ENCODE measurements at regions not wholly inside any gene's neighbourhood (a gene's known extent, or its start where the extent isn't known, plus 50 kb on each side); places are given as distances from the start of the nearest gene placed in this dataset.
"Not testable (repeated sequence)": the region's sequence is repeated elsewhere in the genome, so short reads cannot be mapped to it uniquely, and the experiment has no call there.

GRCh38 chr2:192957425-192957824, 762.7 kb upstream of the TMEFF2 start:
- no peak overlapping the region for H3K4me3 ChIP-seq (ENCODE audit: low read depth in 1 of 3, low read length in 3 of 3)
- no peaks in the 10 kb centered on the region for H3K27me3 ChIP-seq (ENCODE audit: control insufficient read depth in 3 of 3, insufficient read depth in 3 of 3, low read length in 3 of 3)
- no peaks in the 10 kb centered on the region for H3K36me3 ChIP-seq (ENCODE audit: control insufficient read depth in 3 of 3, insufficient read depth in 2 of 3, low read depth in 1 of 3, low read length in 3 of 3)
- no peaks in the 10 kb centered on the region for H3K4me1 ChIP-seq (ENCODE audit: control insufficient read depth in 3 of 3, insufficient read depth in 2 of 3, low read depth in 1 of 3, low read length in 2 of 3)
- FAIRE-seq (no peak), DNase-seq (no peak)
- no peak overlapping the region for H3K27ac ChIP-seq (ENCODE audit: low read depth in 1 of 3, low read length in 2 of 3)
- H3K9me3 ChIP-seq (ENCODE audit: control insufficient read depth in 2 of 2, insufficient read depth in 1 of 2, low read depth in 1 of 2, low read length in 1 of 2), result no peaks in the 10 kb centered on the region
- WGBS, 3 donors, result 85 to 92% (median 91%) methylated on average over 5 of the region's 5 CpGs

GRCh38 chr2:192953116-192953515, 758.4 kb upstream of the TMEFF2 start:
- FAIRE-seq, result no peak

GRCh38 chr2:192952245-192952644, 757.5 kb upstream of the TMEFF2 start:
- no peaks in the 10 kb centered on the region for H3K36me3 ChIP-seq (ENCODE audit: control insufficient read depth in 3 of 3, insufficient read depth in 2 of 3, low read depth in 1 of 3, low read length in 3 of 3)
- 49 to 69% (median 49%) methylated on average over 2 of the region's 2 CpGs for WGBS, 3 donors
- no peak overlapping the region for H3K4me3 ChIP-seq (ENCODE audit: low read depth in 1 of 3, low read length in 3 of 3)
- H3K27ac ChIP-seq (ENCODE audit: low read depth in 1 of 3, low read length in 2 of 3), result no peak overlapping the region
- H3K9me3 ChIP-seq (ENCODE audit: control insufficient read depth in 2 of 2, insufficient read depth in 1 of 2, low read depth in 1 of 2, low read length in 1 of 2), result no peaks in the 10 kb centered on the region
- FAIRE-seq (no peak), DNase-seq (no peak)
- no peaks in the 10 kb centered on the region for H3K27me3 ChIP-seq (ENCODE audit: control insufficient read depth in 3 of 3, insufficient read depth in 3 of 3, low read length in 3 of 3)
- H3K4me1 ChIP-seq (ENCODE audit: control insufficient read depth in 3 of 3, insufficient read depth in 2 of 3, low read depth in 1 of 3, low read length in 2 of 3), result no peaks in the 10 kb centered on the region

More at GRCh38 chr2:192953116-192953515, 758.4 kb upstream of the TMEFF2 start:
- no peaks in the 10 kb centered on the region for H3K4me1 ChIP-seq (ENCODE audit: control insufficient read depth in 3 of 3, insufficient read depth in 2 of 3, low read depth in 1 of 3, low read length in 2 of 3)
- H3K27me3 ChIP-seq (ENCODE audit: control insufficient read depth in 3 of 3, insufficient read depth in 3 of 3, low read length in 3 of 3), result no peaks in the 10 kb centered on the region
- 34 to 54% (median 40%) methylated on average over 1 of the region's 1 CpG for WGBS, 3 donors
- no peak overlapping the region for H3K4me3 ChIP-seq (ENCODE audit: low read depth in 1 of 3, low read length in 3 of 3)
- H3K9me3 ChIP-seq (ENCODE audit: control insufficient read depth in 2 of 2, insufficient read depth in 1 of 2, low read depth in 1 of 2, low read length in 1 of 2), result no peaks in the 10 kb centered on the region
- DNase-seq, result no peak
- no peak overlapping the region for H3K27ac ChIP-seq (ENCODE audit: low read depth in 1 of 3, low read length in 2 of 3)
- H3K36me3 ChIP-seq (ENCODE audit: control insufficient read depth in 3 of 3, insufficient read depth in 2 of 3, low read depth in 1 of 3, low read length in 3 of 3), result no peaks in the 10 kb centered on the region

DNA sequence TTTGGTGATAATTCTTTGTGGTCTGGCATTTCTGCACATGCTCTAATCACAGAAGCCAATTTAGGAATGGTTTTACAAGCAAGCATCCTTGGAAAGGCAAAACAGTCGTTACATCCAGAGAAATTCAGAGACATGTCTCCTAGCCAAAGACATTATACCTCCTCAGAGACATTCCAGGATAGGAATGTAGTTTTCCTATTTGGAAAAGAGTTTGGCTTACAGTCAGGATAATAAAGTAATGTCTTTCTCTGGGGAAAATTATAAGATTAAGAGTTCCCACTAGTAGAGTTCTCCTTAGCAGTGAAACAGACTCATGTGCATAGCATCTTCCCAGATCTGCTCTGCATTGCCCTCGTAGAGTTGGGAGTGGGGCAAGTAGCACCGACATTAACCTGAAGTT, 753.6 kb upstream of the TMEFF2 start:
- WGBS, 3 donors, result 49 to 65% (median 59%) methylated on average over 3 of the region's 3 CpGs
- DNase-seq (no peak), FAIRE-seq (no peak)
- Histone ChIP-seq H3K4me1 (ENCODE audit: control insufficient read depth in 3 of 3, insufficient read depth in 2 of 3, low read depth in 1 of 3, low read length in 2 of 3) (no peaks in the 10 kb centered on the region), H3K4me3 (ENCODE audit: low read depth in 1 of 3, low read length in 3 of 3) (no peak overlapping the region), H3K36me3 (ENCODE audit: control insufficient read depth in 3 of 3, insufficient read depth in 2 of 3, low read depth in 1 of 3, low read length in 3 of 3) (no peaks in the 10 kb centered on the region), H3K27ac (ENCODE audit: low read depth in 1 of 3, low read length in 2 of 3) (no peak overlapping the region), H3K9me3 (ENCODE audit: control insufficient read depth in 2 of 2, insufficient read depth in 1 of 2, low read depth in 1 of 2, low read length in 1 of 2) (peaks cover 0 to 7% of the 10 kb centered on the region in 2 donors), H3K27me3 (ENCODE audit: control insufficient read depth in 3 of 3, insufficient read depth in 3 of 3, low read length in 3 of 3) (no peaks in the 10 kb centered on the region)

GRCh38 chr2:192947352-192947751, 752.6 kb upstream of the TMEFF2 start:
- H3K36me3 ChIP-seq (ENCODE audit: control insufficient read depth in 3 of 3, insufficient read depth in 2 of 3, low read depth in 1 of 3, low read length in 3 of 3), result no peaks in the 10 kb centered on the region
- FAIRE-seq (no peak), DNase-seq (no peak)
- no peaks in the 10 kb centered on the region for H3K4me1 ChIP-seq (ENCODE audit: control insufficient read depth in 3 of 3, insufficient read depth in 2 of 3, low read depth in 1 of 3, low read length in 2 of 3)
- H3K27me3 ChIP-seq (ENCODE audit: control insufficient read depth in 3 of 3, insufficient read depth in 3 of 3, low read length in 3 of 3), result no peaks in the 10 kb centered on the region
- no peak overlapping the region for H3K4me3 ChIP-seq (ENCODE audit: low read depth in 1 of 3, low read length in 3 of 3)
- WGBS, 3 donors, result 82 to 98% (median 93%) methylated on average over 1 of the region's 1 CpG
- H3K9me3 ChIP-seq (ENCODE audit: control insufficient read depth in 2 of 2, insufficient read depth in 1 of 2, low read depth in 1 of 2, low read length in 1 of 2), result peaks cover 0 to 7% of the 10 kb centered on the region in 2 donors
- H3K27ac ChIP-seq (ENCODE audit: low read depth in 1 of 3, low read length in 2 of 3), result no peak overlapping the region

GRCh38 chr2:192940767-192941166, 746.0 kb upstream of the TMEFF2 start:
- no peaks in the 10 kb centered on the region for H3K27me3 ChIP-seq (ENCODE audit: control insufficient read depth in 3 of 3, insufficient read depth in 3 of 3, low read length in 3 of 3)
- no peak overlapping the region for H3K4me3 ChIP-seq (ENCODE audit: low read depth in 1 of 3, low read length in 3 of 3)
- WGBS, 3 donors, result 54 to 80% (median 73%) methylated on average over 1 of the region's 1 CpG
- no peak for DNase-seq
- H3K27ac ChIP-seq (ENCODE audit: low read depth in 1 of 3, low read length in 2 of 3), result no peak overlapping the region
- H3K4me1 ChIP-seq (ENCODE audit: control insufficient read depth in 3 of 3, insufficient read depth in 2 of 3, low read depth in 1 of 3, low read length in 2 of 3), result no peaks in the 10 kb centered on the region
- H3K36me3 ChIP-seq (ENCODE audit: control insufficient read depth in 3 of 3, insufficient read depth in 2 of 3, low read depth in 1 of 3, low read length in 3 of 3), result no peaks in the 10 kb centered on the region
- no peak for FAIRE-seq
- peaks cover 0 to 7% of the 10 kb centered on the region in 2 donors for H3K9me3 ChIP-seq (ENCODE audit: control insufficient read depth in 2 of 2, insufficient read depth in 1 of 2, low read depth in 1 of 2, low read length in 1 of 2)

- Histone ChIP-seq H3K36me3 (ENCODE audit: control insufficient read depth in 3 of 3, insufficient read depth in 2 of 3, low read depth in 1 of 3, low read length in 3 of 3) (no peaks in the 10 kb centered on the region), H3K4me3 (ENCODE audit: low read depth in 1 of 3, low read length in 3 of 3) (no peak overlapping the region), H3K9me3 (ENCODE audit: control insufficient read depth in 2 of 2, insufficient read depth in 1 of 2, low read depth in 1 of 2, low read length in 1 of 2) (no peaks in the 10 kb centered on the region), H3K27ac (ENCODE audit: low read depth in 1 of 3, low read length in 2 of 3) (no peak overlapping the region), H3K4me1 (ENCODE audit: control insufficient read depth in 3 of 3, insufficient read depth in 2 of 3, low read depth in 1 of 3, low read length in 2 of 3) (no peaks in the 10 kb centered on the region), H3K27me3 (ENCODE audit: control insufficient read depth in 3 of 3, insufficient read depth in 3 of 3, low read length in 3 of 3) (no peaks in the 10 kb centered on the region)
- DNase-seq (no peak), FAIRE-seq (no peak)
- 0 to 36% (median 26%) methylated on average over 1 of the region's 1 CpG for WGBS, 3 donors
These were observed 737.6 kb upstream of the TMEFF2 start for GRCh38 chr2:192932376-192932775.

- H3K4me1 ChIP-seq (ENCODE audit: control insufficient read depth in 3 of 3, insufficient read depth in 2 of 3, low read depth in 1 of 3, low read length in 2 of 3); H3K9me3 ChIP-seq (ENCODE audit: control insufficient read depth in 2 of 2, insufficient read depth in 1 of 2, low read depth in 1 of 2, low read length in 1 of 2); FAIRE-seq; H3K27me3 ChIP-seq (ENCODE audit: control insufficient read depth in 3 of 3, insufficient read depth in 3 of 3, low read length in 3 of 3); H3K27ac ChIP-seq (ENCODE audit: low read depth in 1 of 3, low read length in 2 of 3); H3K36me3 ChIP-seq (ENCODE audit: control insufficient read depth in 3 of 3, insufficient read depth in 2 of 3, low read depth in 1 of 3, low read length in 3 of 3); H3K4me3 ChIP-seq (ENCODE audit: low read depth in 1 of 3, low read length in 3 of 3); DNase-seq: not testable (repeated sequence)
- 80 to 97% (median 92%) methylated on average over 4 of the region's 4 CpGs for WGBS, 3 donors
These were observed 726.9 kb upstream of the TMEFF2 start for GRCh38 chr2:192921631-192922030.

- H3K9me3 ChIP-seq (ENCODE audit: control insufficient read depth in 2 of 2, insufficient read depth in 1 of 2, low read depth in 1 of 2, low read length in 1 of 2), result no peaks in the 10 kb centered on the region
- no peaks in the 10 kb centered on the region for H3K36me3 ChIP-seq (ENCODE audit: control insufficient read depth in 3 of 3, insufficient read depth in 2 of 3, low read depth in 1 of 3, low read length in 3 of 3)
- no peaks in the 10 kb centered on the region for H3K4me1 ChIP-seq (ENCODE audit: control insufficient read depth in 3 of 3, insufficient read depth in 2 of 3, low read depth in 1 of 3, low read length in 2 of 3)
- no peak overlapping the region for H3K4me3 ChIP-seq (ENCODE audit: low read depth in 1 of 3, low read length in 3 of 3)
- no peaks in the 10 kb centered on the region for H3K27me3 ChIP-seq (ENCODE audit: control insufficient read depth in 3 of 3, insufficient read depth in 3 of 3, low read length in 3 of 3)
- DNase-seq, result no peak
- no peak for FAIRE-seq
- H3K27ac ChIP-seq (ENCODE audit: low read depth in 1 of 3, low read length in 2 of 3), result no peak overlapping the region
These were observed 706.7 kb upstream of the TMEFF2 start for GRCh38 chr2:192901446-192901845.

Data from small intestine (tissue), 7 donors.